ENCODE measurements at regions not wholly inside any gene's neighbourhood (a gene's known extent, or its start where the extent isn't known, plus 50 kb on each side); places are given as distances from the start of the nearest gene placed in this dataset.
"Not testable (repeated sequence)": the region's sequence is repeated elsewhere in the genome, so short reads cannot be mapped to it uniquely, and the experiment has no call there.

- no peak for DNase-seq (ENCODE audit: low read depth)
Observed at GRCh38 chr12:41661141-41661765, 473.1 kb downstream of the PDZRN4 start.

GRCh38 chr12:41656454-41656853 lies 468.3 kb downstream of the PDZRN4 start:
- no peak for DNase-seq (ENCODE audit: low read depth)

- DNase-seq (ENCODE audit: low read depth), result no peak
Observed at GRCh38 chr12:41653386-41654326, 465.5 kb downstream of the PDZRN4 start.

- no peak for DNase-seq (ENCODE audit: low read depth)
Observed at GRCh38 chr12:41652981-41653380, 464.9 kb downstream of the PDZRN4 start.

GRCh38 chr12:41645624-41646023 lies 457.5 kb downstream of the PDZRN4 start:
- no peak for DNase-seq (ENCODE audit: low read depth)

- DNase-seq (ENCODE audit: low read depth), result not testable (repeated sequence)
Observed at GRCh38 chr12:41642808-41643207, 454.7 kb downstream of the PDZRN4 start.

GRCh38 chr12:41636653-41637052 lies 448.5 kb downstream of the PDZRN4 start:
- DNase-seq (ENCODE audit: low read depth), result no peak

- no peak for DNase-seq (ENCODE audit: low read depth)
Observed at GRCh38 chr12:41635626-41636364, 447.7 kb downstream of the PDZRN4 start.

- no peak for DNase-seq (ENCODE audit: low read depth)
Observed at GRCh38 chr12:41634091-41634490, 446.0 kb downstream of the PDZRN4 start.

- DNase-seq (ENCODE audit: low read depth), result no peak
Observed at GRCh38 chr12:41629611-41630010, 441.5 kb downstream of the PDZRN4 start.

GRCh38 chr12:41627476-41627875 lies 439.4 kb downstream of the PDZRN4 start:
- no peak for DNase-seq (ENCODE audit: low read depth)

- DNase-seq (ENCODE audit: low read depth), result no peak
Observed at GRCh38 chr12:41624571-41624970, 436.5 kb downstream of the PDZRN4 start.
